Raji (cell line): ENCODE measurements at regions not wholly inside any gene's neighbourhood (a gene's known extent, or its start where the extent isn't known, plus 50 kb on each side); places are given as distances from the start of the nearest gene placed in this dataset.

ENCODE experiments used
- POLR2A ChIP-seq: IDR thresholded peaks from 2 replicates; pipeline ENCODE4 v1.6.1; 2011; ENCODE audit warnings: low read depth, low read length, control low read depth; ENCODE audit not compliant: insufficient read depth

DNA sequence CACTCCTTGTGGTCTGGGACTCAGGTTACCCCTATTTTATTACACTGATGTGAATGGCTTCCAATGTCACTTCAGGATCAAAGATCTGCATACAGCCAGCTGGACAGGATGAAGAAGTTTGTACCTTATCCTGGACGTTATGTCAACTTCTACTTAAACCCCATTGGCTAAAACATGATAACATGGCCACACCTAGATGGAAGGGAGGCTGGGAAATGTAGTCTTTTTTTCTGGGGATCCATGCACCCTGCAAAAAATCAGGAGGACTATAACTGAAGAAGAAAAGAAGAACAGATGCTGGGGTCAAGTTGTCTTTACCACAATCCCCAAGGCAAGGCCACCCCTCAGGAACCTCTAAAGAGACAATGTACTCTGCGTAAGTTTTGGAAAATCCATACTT, 459.2 kb downstream of the BCOR start:
- TF ChIP-seq POLR2A, result no peak

DNA sequence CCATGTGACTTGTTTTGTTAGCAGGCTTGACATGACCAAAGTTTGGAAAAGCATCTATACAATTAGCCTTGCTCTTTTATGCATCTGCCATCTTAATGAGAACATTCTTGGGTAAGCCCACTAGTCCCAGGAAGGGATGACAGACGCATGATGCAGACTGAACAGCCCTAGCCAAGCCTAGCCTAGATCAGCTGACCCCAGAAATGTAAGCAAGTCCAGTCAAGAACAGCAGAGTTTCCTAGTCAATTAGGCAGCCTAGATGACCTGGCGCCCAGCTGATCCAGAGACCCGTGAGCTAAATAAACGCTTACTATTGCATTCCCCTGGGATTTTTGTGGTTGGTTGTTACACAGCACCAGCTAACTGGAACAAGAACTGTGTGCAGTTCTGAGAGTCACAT, 457.9 kb downstream of the BCOR start:
- TF ChIP-seq POLR2A, result no peak

DNA sequence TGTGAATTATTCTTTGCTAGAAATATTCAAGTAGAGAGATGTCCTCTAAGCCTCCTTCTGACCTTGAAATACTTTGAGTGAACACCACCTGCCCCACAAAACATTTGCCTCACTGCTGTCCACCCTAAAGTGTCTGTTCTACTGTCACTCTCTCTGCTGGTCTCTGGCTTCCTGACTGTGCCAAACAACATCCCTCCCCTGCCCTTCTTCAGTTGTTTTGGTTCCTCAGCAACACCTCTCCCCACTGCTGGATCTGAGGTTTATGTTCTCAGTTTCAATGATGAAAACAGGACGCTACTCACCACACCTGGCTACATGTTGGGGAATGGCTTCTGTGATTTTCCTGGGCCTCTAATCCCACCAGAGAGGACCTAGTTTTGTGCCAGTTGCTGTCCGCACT, 456.9 kb downstream of the BCOR start:
- TF ChIP-seq POLR2A, result no peak

DNA sequence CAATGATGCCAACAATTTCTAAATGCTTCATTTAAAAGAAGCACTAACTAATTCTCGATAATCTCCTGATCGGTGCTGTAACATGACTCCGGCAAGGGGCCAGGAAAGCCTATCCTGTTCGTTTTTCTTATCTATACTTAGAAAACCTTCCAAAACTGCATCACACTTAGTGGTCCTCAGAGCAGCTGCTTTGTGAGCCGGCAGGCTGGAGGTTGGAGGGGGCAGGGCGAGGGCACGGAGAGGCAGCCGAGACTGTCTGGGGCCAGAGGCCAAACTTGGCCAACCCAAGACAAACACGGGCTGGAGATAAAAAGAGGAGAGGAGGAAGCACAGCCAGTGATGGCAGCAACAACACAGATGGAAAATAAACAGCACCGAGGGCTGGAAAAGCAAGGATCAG, 455.7 kb downstream of the BCOR start:
- TF ChIP-seq POLR2A, result no peak

DNA sequence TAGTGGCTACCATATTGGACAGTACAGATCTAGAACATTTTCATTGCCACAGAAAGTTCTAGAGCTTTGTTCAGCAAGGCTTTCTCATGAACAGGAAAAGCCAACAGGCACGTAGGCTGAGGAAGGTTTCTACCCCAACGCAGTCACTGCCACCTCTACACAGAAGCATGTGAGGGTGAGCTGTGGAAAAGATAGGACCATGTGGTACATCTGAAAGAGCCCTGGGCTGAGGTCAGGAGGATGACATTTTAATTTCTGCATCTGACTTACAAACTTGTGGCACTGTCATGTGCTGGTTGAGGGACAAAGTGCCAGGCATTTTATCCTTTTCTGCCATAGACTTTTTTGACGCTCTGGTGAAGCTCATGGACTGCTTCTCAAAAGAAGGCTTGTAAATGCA, 454.2 kb downstream of the BCOR start:
- no peak for TF ChIP-seq POLR2A

DNA sequence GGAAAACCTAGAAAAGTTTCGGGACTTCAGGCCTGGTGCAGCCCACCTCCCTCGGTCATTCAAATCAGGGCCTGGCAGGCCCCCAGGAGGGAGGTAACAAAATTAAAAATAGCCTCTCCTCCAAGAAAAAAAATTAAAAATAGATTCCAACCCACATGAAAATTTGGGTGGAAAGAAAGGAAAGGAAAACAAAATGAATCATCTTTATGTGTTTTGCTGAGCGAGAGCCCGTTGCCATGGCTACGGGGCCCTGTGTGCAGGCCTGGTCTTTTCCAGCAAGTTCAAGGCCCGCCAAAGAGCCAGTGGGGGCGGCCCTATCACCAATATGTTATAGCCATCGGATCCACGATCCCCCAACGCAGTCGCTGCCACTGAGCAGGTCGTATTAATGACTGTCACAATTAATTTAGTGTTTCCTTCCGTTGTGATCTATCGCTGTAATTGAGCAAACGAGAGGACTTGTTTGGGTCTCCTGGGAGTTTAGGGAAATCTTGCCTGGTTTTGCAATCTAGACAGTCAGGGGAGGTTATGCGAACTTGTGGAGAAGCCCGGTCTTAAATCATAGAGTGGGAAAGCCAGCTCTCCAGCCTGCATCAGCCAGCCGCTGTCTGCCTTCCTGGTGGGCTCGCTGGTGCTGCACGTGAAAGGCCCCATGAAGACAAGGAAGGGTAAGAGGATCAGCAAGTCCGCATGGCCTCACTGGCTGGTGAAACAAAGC, 452.4 kb downstream of the BCOR start:
- TF ChIP-seq POLR2A, result no peak

DNA sequence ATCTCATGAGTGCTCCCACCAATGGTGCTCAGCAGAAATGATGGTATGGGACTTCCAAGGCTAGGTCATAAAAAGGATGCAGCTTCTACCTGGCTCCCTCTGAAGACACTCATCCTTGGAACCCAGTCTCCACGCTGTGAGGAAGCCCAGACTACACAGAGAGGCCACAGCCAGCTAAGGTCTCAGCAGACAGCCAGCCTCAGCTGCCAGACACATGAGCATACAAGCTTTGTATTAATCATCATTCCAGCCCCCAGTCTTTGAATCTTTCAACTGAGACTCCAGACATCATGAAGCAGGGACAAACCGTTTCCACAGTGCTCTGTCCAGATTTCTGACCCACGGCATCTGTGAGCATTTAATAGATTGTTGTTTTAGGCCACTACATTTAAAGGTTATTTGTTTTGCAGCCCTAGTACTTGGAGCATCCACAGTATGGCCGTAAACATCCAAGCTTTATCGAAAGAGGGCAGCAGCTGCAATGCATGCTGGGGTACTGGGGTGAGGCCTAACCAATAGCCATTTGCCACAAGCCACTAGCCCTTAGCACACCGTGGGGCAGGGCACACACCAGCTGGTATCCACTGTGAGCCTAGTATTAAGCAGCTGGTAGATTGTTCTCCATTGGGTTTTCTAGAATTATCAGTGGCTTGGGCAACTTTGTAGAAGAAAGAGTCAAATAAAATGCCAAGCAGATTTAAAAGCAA, 449.1 kb downstream of the BCOR start:
- TF ChIP-seq POLR2A, result no peak

DNA sequence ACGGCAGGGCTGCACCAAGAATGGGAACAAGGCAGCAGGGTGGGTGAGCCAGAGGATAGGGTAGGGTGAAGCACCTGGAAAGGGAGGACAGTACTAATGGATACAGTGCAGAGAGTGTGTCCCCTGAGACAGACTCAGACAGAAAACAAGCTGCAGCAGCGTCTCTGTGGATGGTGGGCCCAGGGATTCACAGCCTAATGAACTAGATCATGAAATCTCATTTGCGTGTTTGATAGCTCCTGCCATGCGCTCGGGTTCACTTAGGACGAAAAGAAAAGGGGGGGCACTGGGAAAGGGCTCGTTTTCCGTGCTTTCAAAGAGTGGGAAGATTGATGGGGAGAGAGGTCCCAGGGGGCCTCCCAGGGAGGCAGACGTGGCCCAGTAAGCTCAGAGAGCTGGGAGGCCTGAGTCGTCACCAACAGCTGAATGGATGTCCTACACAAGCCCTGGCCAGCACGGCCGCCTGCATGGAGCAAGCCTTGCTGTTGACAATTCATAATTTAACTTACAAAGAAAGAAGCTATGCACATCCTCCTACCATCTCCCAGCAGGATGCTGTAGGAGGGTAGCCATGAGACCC, 446.9 kb downstream of the BCOR start:
- TF ChIP-seq POLR2A, result no peak

DNA sequence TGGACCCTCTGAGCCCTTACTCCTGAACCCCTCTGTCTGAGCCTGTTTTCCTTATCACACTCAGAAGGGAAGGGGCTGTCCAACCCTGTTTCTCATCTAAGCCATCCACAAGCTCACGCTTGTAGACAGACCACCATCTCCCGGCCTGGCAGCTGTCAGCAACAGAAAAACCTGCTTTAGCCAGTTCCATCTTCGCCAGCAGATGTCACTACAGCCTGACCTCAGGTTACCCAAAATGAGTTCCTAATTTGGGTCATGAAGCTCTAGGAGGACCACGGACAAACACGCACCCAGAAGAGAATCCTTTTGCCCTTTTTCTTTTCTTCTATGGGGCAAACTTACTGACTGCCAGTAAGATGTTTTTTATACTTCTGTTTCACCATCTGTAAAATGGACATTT, 445.4 kb downstream of the BCOR start:
- no peak for TF ChIP-seq POLR2A

DNA sequence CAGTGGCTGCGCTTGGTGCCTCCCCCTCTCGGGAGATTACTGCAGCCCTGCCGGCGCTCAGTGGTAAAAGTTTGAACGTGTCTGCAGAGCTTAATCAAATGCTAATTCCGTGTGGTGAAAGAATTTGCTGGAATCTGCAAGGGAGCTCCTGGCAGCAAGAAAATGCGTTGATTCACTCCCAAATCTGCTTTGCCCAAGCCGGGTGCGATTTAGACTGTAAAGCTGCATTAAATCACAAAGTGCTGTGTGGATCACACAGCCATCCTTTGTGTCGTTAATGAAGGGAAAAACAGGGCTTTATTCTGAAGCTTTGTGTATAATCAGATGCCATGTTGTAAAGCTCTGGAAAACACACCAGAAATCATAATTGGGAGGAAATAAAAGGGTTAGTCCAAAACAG, 444.1 kb downstream of the BCOR start:
- no peak for TF ChIP-seq POLR2A

DNA sequence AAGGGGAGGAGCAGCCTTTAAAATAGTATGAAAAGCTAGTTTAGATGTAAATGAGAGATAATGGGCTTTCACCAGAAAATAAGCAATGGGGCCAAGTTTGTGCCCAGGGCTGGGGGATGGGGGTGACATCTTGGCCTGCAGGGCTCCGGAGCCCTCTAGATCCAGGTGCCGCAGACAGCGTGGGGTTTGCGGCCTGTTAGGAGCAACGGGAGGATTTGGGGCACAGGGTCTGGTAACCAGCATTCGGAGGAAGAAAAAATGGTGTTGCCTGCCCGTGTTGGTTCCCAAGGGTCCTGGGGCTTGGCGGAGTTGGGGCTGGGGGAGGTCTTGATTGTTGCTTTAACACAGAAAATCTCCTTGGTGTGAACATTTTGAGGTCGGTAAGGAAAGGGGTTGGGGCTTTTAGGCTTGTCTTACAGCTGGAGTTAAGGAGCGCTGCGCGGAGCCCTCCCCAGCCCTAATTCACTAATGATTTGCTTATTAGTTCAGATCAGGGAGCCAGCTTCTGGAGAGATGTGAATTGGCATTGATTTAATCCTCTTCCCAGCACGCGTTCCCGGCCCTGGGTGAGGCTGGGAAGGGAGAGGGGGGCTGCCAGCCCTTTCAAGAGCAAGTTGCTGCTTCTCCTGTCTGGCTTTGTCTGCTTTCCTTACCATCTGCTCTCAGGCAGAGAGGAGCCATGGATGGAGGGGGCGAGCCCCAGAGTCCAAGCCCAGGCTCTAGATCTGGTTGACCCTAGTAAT, 443.4 kb downstream of the BCOR start:
- TF ChIP-seq POLR2A, result no peak

DNA sequence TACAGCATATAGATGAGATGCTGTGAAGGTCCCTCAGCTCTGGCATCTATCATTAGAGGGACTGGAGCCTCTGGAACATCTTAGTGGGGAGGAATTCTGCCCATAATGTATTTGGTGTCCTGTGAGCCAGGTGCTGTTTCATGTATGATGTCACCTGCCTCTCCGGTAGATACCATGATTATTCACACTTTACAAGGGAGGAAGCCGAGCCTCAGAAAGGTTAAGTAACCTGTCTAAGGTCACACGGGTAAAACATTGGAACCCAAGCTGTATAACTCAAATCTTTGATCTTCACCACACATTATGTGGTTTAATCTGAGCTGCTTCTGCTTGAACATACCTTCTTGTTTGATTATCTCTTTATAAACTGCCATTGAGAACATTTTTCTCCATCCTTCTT, 442.8 kb downstream of the BCOR start:
- TF ChIP-seq POLR2A, result no peak

DNA sequence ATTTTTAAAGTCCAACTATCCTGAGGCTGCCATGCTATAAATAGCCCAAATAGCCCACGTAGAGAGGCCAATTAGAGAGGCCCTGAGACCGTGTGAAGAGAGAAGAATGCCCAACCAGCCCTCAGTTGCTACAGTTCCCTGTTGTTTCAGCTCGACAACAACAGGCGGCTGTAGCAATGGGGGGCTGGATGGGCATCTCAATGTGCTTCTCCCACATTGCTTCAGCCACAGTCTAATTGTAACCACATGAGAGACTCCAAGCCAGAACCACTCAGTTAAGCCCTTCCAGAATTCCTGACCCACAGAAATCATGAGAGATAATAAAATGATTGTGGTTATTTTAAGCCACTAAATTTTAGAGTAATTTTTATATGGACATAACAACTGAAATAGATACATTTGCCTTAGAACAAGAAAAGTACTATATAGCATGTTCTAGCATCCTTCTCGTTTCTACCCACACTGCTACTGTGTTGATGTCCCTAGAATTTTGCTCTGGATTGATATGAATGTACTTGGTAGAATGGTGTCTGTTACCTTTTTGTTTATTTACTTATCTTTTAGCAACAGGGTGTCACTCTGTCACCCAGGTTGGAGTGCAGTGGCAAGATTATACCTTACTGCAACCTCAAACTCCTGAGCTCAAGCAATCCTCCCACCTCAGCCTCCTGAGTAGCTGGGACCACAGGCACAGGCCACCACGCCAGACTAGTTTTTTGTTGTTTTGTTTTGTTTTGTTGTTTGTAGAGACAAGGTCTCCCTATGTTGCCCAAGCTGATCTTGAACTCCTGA, 436.4 kb downstream of the BCOR start:
- TF ChIP-seq POLR2A, result no peak

DNA sequence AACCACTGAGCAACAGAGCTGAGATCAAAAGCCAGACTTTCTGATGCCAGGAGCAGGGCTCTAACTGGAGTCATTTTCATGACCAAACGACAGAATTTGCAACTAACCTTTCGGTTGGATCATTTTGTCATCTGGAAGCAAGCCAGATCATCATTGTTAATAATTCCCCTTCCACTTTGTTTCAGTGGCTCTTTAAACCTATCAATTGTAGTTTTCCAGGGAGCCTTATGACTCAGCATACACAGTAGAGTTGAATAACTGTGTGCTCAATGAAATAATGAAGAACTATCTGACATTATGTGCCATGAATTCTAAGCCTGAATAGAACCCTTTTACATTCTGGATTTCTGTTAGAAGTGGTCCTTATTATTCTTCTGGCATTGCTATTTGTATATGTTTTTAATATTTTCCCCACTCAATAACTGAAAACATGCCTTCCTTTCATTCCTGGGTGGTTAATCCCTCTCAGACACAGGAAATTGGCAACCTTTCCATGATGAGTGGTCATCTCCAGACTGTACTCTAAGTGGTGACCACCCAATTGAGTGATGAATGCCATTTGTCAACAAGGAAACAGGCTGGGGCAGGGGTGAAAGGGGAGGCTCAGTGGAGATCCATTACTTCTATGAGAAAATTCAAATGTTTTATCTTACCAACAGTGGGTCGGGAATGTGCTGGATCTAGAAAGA, 431.8 kb downstream of the BCOR start:
- TF ChIP-seq POLR2A, result no peak

DNA sequence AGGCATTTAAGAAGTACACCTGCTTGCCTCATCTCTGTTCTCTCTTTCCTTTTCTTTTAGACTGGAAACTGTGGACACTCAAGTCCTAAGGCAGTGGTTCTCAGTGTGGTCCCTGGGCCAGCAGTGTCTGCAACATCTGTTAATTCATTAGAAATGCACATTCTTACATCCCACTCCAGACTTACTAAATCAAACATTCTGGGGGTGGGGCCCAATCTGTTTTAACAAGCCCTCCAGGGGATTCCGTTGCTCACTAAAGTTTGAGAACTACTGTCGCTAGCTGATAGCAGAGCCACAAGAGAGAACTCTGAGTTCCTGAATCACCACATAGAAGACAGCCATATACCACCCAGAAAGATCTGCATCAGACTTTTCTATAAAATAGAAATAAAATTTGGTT, 430.6 kb downstream of the BCOR start:
- no peak for TF ChIP-seq POLR2A
